Liver (tissue), 7 donors: ENCODE measurements at regions not wholly inside any gene's neighbourhood (a gene's known extent, or its start where the extent isn't known, plus 50 kb on each side); places are given as distances from the start of the nearest gene placed in this dataset.

Source experiments
- DNase-seq: peaks from one replicate; pipeline ENCODE4 v3.0.0-alpha.2; 2017; ENCODE audit warnings: low spot score
- H3K27ac ChIP-seq, 2 donors: one replicate each; pipeline ENCODE4 v1.7.0; 2013; ENCODE audit warnings: inconsistent platforms in 2 of 2, low read length in 2 of 2, control low read depth in 1 of 2, low read depth in 1 of 2, mild to moderate bottlenecking in 1 of 2
- H3K27me3 ChIP-seq, 4 donors: one replicate each; pipeline versions ENCODE4 v1.6.1 to v1.7.0; 2013; ENCODE audit warnings: low read length in 3 of 4, inconsistent platforms in 1 of 4, mild to moderate bottlenecking in 1 of 4, moderate library complexity in 1 of 4; ENCODE audit not compliant: control insufficient read depth in 4 of 4, insufficient read depth in 4 of 4
- H3K36me3 ChIP-seq, 4 donors: one replicate each; pipeline versions ENCODE4 v1.6.1 to v1.7.0; 2013; ENCODE audit warnings: low read length in 3 of 4, mild to moderate bottlenecking in 3 of 4, low read depth in 1 of 4, moderate library complexity in 1 of 4; ENCODE audit not compliant: control insufficient read depth in 4 of 4, insufficient read depth in 3 of 4
- H3K4me1 ChIP-seq, 4 donors: one replicate each; pipeline versions ENCODE4 v1.6.1 to v1.7.0; 2013; ENCODE audit warnings: low read length in 3 of 4, mild to moderate bottlenecking in 3 of 4, moderate library complexity in 1 of 4; ENCODE audit not compliant: control insufficient read depth in 4 of 4, insufficient read depth in 4 of 4
- H3K4me3 ChIP-seq, 3 donors: one replicate each; pipeline versions ENCODE4 v1.6.1 to v1.7.0; 2013; ENCODE audit warnings: low read length in 3 of 3, control low read depth in 1 of 3, low read depth in 1 of 3, mild to moderate bottlenecking in 1 of 3
- H3K9ac ChIP-seq, 2 donors: one replicate each; pipeline ENCODE4 v1.7.0; 2013; ENCODE audit warnings: low read length in 2 of 2, mild to moderate bottlenecking in 2 of 2, moderate library complexity in 2 of 2, control low read depth in 1 of 2, low read depth in 1 of 2
- H3K9me3 ChIP-seq, 4 donors: one replicate each; pipeline versions ENCODE4 v1.6.1 to v1.7.0; 2013; ENCODE audit warnings: low read length in 3 of 4; ENCODE audit not compliant: control insufficient read depth in 4 of 4
- EGR1 ChIP-seq, 2 donors: IDR thresholded peaks; 2 replicates each; pipeline ENCODE4 v1.6.1; 2016 to 2018; ENCODE audit warnings: antibody characterized with exemption in 2 of 2, low read depth in 2 of 2
- FOXA1 ChIP-seq: IDR thresholded peaks from 2 replicates; pipeline ENCODE4 v1.6.1; 2016; ENCODE audit warnings: antibody characterized with exemption
- FOXA2 ChIP-seq: IDR thresholded peaks from 2 replicates; pipeline ENCODE4 v1.6.1; 2016; ENCODE audit warnings: antibody characterized with exemption
- HNF4A ChIP-seq, 2 donors: conservative IDR thresholded peaks; 2 replicates each; pipeline ENCODE4 v1.6.1; 2016; ENCODE audit warnings: antibody characterized with exemption in 2 of 2, mild to moderate bottlenecking in 2 of 2
- JUND ChIP-seq, 2 donors: IDR thresholded peaks; 2 replicates each; pipeline ENCODE4 v1.6.1; 2016; ENCODE audit warnings: antibody characterized with exemption in 2 of 2
- RAD21 ChIP-seq, 2 donors: IDR thresholded peaks; 2 replicates each; pipeline ENCODE4 v1.6.1; 2016; ENCODE audit warnings: antibody characterized with exemption in 2 of 2, mild to moderate bottlenecking in 2 of 2
- RXRA ChIP-seq, 2 donors: IDR thresholded peaks; 2 replicates each; pipeline ENCODE4 v1.6.1; 2017 to 2018; ENCODE audit warnings: antibody characterized with exemption in 2 of 2, mild to moderate bottlenecking in 1 of 2
- SP1 ChIP-seq: IDR thresholded peaks from 2 replicates; pipeline ENCODE4 v1.6.1; 2018; ENCODE audit warnings: antibody characterized with exemption, mild to moderate bottlenecking
- TAF1 ChIP-seq: conservative IDR thresholded peaks from 2 replicates; pipeline ENCODE4 v1.6.1; 2016; ENCODE audit warnings: antibody characterized with exemption, mild to moderate bottlenecking
- YY1 ChIP-seq: IDR thresholded peaks from 2 replicates; pipeline ENCODE4 v1.6.1; 2016; ENCODE audit warnings: antibody characterized with exemption, mild to moderate bottlenecking
- WGBS: extraction: QIAGEN DNeasy Blood & Tissue Kit; methylation state at CpG from one replicate; pipeline ENCODE4 v1.1.7; 2013; 5-methylcytosine and 5-hydroxymethylcytosine counted together
- TF ChIP-seq, protein P1 (sequence below): IDR thresholded peaks from 2 replicates; pipeline ENCODE4 v1.6.1; 2016; ENCODE audit warnings: antibody characterized with exemption, mild to moderate bottlenecking
- TF ChIP-seq, protein P2 (sequence below): IDR thresholded peaks from 2 replicates; pipeline ENCODE4 v1.6.1; 2016; ENCODE audit warnings: antibody characterized with exemption
- TF ChIP-seq, protein P3 (sequence below): IDR thresholded peaks from 2 replicates; pipeline ENCODE4 v1.6.1; 2016; ENCODE audit warnings: antibody characterized with exemption
- donor health status: healthy.
- donor health status: healthy.
- donor health status: healthy.
- donor health status: healthy.

DNA sequence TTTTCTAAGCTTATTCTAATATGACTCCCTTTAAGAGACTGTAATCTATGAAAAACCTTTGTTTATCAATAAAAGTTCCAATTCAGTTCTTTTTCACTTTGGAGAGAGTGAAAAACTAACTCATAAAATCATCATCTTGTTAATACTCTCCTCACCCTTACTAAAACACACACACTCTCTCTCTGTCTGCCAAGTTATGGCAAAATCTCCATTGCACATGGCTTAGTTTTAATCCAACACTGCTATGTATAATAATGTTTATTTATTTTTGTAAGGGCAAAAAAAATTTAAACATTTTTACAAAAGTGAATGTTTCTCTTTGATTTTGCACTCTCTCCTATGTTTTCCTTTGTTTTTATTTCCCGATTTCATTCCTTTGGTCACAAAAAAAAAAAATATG, 253.2 kb downstream of the BMP7 start (continued):
- TF ChIP-seq, protein P1, sequence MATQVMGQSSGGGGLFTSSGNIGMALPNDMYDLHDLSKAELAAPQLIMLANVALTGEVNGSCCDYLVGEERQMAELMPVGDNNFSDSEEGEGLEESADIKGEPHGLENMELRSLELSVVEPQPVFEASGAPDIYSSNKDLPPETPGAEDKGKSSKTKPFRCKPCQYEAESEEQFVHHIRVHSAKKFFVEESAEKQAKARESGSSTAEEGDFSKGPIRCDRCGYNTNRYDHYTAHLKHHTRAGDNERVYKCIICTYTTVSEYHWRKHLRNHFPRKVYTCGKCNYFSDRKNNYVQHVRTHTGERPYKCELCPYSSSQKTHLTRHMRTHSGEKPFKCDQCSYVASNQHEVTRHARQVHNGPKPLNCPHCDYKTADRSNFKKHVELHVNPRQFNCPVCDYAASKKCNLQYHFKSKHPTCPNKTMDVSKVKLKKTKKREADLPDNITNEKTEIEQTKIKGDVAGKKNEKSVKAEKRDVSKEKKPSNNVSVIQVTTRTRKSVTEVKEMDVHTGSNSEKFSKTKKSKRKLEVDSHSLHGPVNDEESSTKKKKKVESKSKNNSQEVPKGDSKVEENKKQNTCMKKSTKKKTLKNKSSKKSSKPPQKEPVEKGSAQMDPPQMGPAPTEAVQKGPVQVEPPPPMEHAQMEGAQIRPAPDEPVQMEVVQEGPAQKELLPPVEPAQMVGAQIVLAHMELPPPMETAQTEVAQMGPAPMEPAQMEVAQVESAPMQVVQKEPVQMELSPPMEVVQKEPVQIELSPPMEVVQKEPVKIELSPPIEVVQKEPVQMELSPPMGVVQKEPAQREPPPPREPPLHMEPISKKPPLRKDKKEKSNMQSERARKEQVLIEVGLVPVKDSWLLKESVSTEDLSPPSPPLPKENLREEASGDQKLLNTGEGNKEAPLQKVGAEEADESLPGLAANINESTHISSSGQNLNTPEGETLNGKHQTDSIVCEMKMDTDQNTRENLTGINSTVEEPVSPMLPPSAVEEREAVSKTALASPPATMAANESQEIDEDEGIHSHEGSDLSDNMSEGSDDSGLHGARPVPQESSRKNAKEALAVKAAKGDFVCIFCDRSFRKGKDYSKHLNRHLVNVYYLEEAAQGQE, result no peak
- TF ChIP-seq JUND (IDR thresholded peaks at IDR 0.05), result no peak
- TF ChIP-seq SP1, result no peak
- no peak for TF ChIP-seq HNF4A (conservative IDR thresholded peaks at IDR 0.05)
- TF ChIP-seq, protein P2, sequence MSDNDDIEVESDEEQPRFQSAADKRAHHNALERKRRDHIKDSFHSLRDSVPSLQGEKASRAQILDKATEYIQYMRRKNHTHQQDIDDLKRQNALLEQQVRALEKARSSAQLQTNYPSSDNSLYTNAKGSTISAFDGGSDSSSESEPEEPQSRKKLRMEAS, result no peak
- TF ChIP-seq, protein P3, sequence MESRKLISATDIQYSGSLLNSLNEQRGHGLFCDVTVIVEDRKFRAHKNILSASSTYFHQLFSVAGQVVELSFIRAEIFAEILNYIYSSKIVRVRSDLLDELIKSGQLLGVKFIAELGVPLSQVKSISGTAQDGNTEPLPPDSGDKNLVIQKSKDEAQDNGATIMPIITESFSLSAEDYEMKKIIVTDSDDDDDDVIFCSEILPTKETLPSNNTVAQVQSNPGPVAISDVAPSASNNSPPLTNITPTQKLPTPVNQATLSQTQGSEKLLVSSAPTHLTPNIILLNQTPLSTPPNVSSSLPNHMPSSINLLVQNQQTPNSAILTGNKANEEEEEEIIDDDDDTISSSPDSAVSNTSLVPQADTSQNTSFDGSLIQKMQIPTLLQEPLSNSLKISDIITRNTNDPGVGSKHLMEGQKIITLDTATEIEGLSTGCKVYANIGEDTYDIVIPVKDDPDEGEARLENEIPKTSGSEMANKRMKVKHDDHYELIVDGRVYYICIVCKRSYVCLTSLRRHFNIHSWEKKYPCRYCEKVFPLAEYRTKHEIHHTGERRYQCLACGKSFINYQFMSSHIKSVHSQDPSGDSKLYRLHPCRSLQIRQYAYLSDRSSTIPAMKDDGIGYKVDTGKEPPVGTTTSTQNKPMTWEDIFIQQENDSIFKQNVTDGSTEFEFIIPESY, result no peak
- TF ChIP-seq RXRA (IDR thresholded peaks at IDR 0.05), result no peak

DNA sequence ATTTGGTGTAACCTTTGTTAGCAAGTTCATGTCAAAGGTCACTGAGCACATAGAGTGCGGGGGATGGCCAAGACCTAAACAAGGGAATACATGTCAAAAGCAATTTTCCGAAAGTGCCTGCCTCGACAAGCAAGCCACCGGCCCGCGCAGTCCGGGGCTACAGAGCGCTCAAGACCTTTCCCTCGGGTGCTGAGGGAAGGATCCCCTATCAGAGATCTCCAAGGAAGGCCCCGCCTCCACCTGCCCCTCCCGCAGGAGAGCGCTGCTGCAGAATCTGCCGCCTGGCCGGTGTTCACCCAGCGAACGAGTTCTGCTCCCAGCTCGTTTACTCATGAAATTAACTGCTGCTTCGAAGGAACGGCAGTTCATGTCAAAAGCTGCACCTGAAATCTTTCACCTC, 252.7 kb downstream of the BMP7 start:
- Histone ChIP-seq H3K4me3 (no peak overlapping the region), H3K9ac (no peak overlapping the region), H3K27ac (no peak overlapping the region), H3K36me3 (no peaks in the 10 kb centered on the region), H3K9me3 (no peaks in the 10 kb centered on the region), H3K4me1 (no peaks in the 10 kb centered on the region), H3K27me3 (peaks cover 0 to 23% (median 3%) of the 10 kb centered on the region in 4 donors)
- 6% methylated on average over 19 of the region's 19 CpGs for WGBS
- no peak for DNase-seq
- no peak for TF ChIP-seq EGR1 (IDR thresholded peaks at IDR 0.05; ENCODE audit: low read depth in 2 of 2)
- no peak for TF ChIP-seq FOXA1
- TF ChIP-seq, protein P1, result no peak
- TF ChIP-seq RAD21 (IDR thresholded peaks at IDR 0.05), result no peak
- TF ChIP-seq, protein P3, result no peak
- no peak for TF ChIP-seq FOXA2
- TF ChIP-seq, protein P2, result no peak
- TF ChIP-seq YY1, result no peak
- no peak for TF ChIP-seq TAF1
- no peak for TF ChIP-seq SP1
